Stimulated activated CD4-positive, alpha-beta T cell treated with anti-CD3 and anti-CD28 coated beads, Interleukin-1b, Interleukin-23, amount 100 ng/mL, for 24 hours (primary cell): ENCODE measurements at regions not wholly inside any gene's neighbourhood (a gene's known extent, or its start where the extent isn't known, plus 50 kb on each side); places are given as distances from the start of the nearest gene placed in this dataset.
"Not testable (repeated sequence)": the region's sequence is repeated elsewhere in the genome, so short reads cannot be mapped to it uniquely, and the experiment has no call there.

Experiments
- DNase-seq, 4 experiments: peaks; one replicate each; pipeline ENCODE4 v3.0.0-alpha.2; 2020; ENCODE audit warnings: low read depth in 4 of 4, low spot score in 1 of 4

DNA sequence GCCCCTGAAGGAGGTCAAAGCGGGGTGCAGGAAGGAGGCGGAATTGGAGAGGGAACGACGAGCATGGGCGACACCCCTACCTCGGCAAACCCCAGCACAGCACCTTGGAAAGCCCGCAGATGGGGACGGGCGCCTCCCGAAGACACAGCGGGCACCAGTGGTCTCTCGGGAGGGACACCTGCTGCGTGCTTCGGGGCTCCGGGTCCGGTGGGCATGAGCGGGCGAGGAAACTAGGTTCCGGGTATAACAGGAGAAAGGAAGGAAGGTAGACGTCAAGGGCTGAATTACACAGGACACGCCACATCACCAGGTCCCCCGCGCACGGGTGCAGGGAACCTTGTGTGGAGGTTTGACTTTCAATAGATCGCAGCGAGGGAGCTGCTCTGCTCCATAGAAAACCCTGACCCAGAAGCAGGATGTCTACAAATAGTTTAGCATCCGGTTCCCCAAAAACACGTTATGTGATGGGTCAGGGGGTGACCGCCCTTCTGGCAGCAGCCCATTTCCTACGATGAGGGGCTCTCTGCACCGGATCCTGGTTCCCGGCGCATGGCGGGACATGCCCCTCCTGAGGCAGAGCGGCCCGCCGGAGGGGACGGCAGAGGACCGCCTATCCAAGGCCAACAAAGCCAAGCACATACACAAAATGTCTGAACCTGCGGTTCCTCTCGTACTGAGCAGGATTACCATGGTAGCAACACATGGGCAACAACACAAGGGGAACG lies 196.9 kb downstream of the ALG10 start:
- DNase-seq = no peak

GRCh38 chr12:34220079-34220478 lies 197.8 kb downstream of the ALG10 start:
- DNase-seq = not testable (repeated sequence)

DNA sequence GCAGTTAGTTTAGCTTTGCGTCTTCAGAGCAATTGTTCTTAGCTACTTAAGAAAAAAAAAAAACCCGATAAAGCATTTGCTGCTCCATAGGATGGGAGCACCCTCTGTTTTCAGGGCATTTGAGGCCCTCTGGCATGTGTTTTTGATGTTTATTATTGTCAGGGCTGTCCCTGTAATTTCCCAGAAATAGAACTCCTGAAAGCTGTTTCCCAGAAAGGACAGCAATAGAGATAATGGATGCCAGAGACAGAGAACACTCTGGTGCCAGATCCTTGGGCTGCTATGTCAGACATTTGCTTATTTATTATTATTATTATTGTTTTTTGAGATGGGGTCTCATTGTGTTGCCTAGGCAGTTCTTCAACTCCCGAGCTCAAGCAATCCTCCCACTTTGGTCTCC lies 201.3 kb downstream of the ALG10 start:
- DNase-seq = no peak

- not testable (repeated sequence) for DNase-seq
Measured at GRCh38 chr12:34226044-34226443, 203.7 kb downstream of the ALG10 start.

- DNase-seq = not testable (repeated sequence)
Measured at GRCh38 chr12:34228046-34228445, 205.8 kb downstream of the ALG10 start.

- not testable (repeated sequence) for DNase-seq
Measured at GRCh38 chr12:34229033-34229432, 206.7 kb downstream of the ALG10 start.

- DNase-seq = no peak
Measured at GRCh38 chr12:34233618-34234017, 211.3 kb downstream of the ALG10 start.

GRCh38 chr12:34236073-34236472 lies 213.8 kb downstream of the ALG10 start:
- no peak for DNase-seq

GRCh38 chr12:34244608-34245007 lies 222.3 kb downstream of the ALG10 start:
- DNase-seq = no peak

DNA sequence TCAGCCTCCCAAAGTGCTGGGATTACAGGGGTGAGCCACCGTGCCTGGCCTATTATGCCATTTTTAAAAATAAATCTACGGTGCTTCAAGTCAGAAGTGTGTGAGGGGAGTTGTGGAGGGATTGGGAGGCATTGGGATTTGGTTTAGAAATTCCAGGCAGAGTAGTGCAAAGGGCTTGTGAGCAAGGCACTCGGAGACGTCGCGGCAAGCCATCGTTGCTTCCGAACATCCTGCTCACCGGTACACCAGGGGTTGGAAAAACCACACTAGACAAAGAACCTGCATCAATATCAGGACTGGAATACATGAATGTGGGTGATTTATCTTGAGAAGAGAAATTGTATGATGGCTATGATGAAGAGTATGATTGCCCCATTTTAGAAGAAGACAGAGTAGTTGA lies 227.0 kb downstream of the ALG10 start:
- DNase-seq = no peak

- not testable (repeated sequence) for DNase-seq
Measured at GRCh38 chr12:34251879-34252278, 229.6 kb downstream of the ALG10 start.

DNA sequence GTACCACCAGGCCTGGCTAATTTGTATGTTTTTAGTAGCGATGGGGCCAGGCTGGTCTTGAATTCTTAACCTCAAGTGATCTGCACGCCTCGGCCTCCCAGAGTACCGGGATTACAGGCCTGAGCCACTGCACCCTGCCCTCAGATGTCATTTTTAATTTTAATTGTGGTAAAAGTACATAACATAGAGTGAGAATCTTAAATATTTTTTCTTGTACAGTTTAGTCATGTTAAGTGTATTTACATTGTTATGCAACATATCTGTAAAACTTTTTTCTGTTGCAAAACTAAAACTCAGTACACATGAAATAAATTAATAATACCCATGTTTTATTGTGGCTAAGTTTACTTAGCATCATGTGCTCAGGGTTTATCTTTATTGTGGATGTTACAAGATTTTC lies 231.4 kb downstream of the ALG10 start:
- no peak for DNase-seq

DNA sequence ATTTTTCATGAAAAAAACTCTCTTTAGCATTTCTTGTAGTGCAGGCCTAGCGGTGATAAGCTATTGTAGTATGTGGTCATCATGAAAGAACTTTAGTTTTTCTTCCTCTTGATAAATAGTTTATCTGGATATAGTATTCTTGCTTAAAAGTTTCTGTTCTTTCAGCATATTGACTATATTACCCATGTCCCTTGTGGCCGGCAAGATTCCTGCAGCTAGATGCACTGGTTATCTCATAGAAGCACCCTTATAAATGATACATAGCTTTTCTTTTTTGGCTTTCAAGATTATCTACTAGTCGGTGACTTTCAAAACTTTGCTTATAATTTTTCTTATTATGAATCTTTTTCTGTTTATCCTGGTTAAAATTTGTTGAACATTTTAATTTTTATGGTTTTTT lies 234.8 kb downstream of the ALG10 start:
- DNase-seq = no peak

DNA sequence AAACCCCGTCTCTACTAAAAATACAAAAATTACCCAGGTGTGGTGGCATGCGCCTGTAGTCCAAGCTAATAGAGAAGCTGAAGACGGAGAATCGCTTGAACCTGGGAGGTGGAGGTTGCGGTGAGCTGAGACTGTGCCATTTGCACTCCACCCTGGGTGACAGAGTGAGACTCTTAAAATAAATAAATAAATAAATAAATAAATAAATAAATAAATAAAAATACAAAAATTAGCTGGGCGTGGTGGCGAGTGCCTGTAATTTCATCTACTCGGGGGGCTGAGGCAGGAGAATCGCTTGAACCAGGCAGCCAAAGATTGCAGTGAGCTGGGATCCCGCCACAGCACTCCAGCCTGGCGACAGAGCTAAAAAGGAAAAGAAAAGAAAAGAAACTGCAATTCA lies 239.8 kb downstream of the ALG10 start:
- DNase-seq = not testable (repeated sequence)

DNA sequence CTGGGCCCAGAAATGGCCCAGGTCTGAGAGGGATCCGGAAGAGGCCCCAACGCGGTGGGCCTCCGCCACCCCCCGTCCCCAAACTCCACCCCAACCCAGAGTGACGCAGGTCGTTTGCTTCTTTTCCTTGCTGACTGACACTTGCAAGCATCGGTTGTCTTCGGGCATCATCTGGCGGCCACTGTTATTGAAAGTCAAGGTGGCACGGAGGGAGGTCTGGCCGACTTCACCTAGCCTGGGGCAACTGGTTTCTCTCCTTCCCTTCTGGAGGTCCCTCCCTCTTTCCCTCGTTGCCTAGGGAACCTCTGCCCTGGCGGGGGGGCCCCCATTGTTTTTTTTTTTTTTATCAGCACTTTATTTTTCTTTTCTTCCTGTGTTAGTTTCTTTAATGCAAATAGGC lies 241.8 kb downstream of the ALG10 start:
- no peak for DNase-seq

GRCh38 chr12:34273703-34274102 lies 251.4 kb downstream of the ALG10 start:
- DNase-seq = not testable (repeated sequence)

DNA sequence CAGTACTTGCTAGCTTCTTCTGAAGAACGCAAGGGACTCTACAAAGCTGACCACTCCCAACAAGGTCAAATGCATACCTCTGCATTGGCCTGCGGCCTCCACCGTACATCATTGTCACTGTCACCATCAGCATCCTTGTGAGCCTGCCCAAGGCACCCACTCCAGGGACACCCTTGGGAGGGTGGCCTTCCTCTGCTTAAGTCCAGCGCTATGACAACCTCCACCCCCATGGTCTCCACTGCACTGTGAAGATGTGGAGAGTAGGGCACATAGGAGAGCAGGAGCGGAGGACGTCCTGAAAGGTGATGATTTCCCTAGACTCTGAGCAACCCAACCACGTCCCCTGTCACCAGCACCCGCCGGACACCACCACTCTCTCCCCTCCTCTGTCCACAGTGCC lies 252.8 kb downstream of the ALG10 start:
- DNase-seq = no peak

DNA sequence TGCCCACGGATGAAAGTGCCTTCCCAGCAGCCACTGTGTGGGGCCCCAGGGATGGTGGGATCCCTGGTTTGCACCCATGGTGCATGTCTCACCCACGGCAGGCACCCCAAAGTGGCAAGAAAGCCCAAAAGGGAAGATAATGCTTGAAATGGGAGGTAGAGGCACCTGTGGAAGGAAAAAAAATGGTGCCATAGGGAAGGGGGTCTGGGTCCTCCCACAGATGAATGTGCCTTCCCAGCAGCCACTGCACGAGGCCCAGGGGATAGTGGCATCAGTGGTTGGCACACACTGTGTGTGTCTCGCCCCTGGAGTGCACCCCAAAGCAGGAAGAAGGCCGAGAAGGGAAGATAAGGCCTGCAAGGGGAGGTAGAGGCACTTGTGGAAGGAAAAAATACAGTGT lies 264.2 kb downstream of the ALG10 start:
- no peak for DNase-seq

- DNase-seq = no peak
Measured at GRCh38 chr12:34286934-34287333, 264.6 kb downstream of the ALG10 start.

GRCh38 chr12:34287437-34287836 lies 265.1 kb downstream of the ALG10 start:
- no peak for DNase-seq

GRCh38 chr12:34287986-34288962 lies 266.0 kb downstream of the ALG10 start:
- no peak for DNase-seq

- no peak for DNase-seq
Measured at GRCh38 chr12:34288963-34289345, 266.7 kb downstream of the ALG10 start.
